ENCODE measurements at regions not wholly inside any gene's neighbourhood (a gene's known extent, or its start where the extent isn't known, plus 50 kb on each side); places are given as distances from the start of the nearest gene placed in this dataset.

DNA sequence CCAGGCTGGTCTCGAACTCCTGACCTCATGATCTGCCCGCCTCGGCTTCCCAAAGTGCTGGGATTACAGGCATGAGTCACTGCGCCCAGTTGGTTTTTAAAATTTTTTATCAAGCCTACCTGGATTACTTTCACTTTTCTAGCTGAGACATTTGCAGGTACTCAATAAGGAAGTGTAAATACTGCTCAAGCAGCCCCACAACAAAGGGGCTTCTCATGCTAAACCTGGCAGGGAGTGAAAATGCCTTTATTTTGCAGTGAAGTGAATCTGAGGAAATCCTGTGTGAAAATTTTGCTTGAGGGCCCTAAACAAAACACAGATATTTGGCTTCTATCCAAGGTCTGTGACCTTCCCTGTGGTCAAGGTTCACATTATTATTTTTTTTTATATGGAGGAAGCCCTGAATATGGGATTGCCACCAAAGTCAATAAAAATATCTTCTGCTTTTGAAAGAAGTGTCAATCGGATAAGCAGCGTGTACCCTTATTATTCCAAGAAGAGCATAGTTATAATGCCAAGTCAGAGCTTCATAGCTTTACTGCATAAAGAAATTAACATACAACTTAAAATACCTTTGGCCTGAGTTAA is 481.0 kb downstream of the SH2D1A start:
- DNase-seq, result no peak

DNA sequence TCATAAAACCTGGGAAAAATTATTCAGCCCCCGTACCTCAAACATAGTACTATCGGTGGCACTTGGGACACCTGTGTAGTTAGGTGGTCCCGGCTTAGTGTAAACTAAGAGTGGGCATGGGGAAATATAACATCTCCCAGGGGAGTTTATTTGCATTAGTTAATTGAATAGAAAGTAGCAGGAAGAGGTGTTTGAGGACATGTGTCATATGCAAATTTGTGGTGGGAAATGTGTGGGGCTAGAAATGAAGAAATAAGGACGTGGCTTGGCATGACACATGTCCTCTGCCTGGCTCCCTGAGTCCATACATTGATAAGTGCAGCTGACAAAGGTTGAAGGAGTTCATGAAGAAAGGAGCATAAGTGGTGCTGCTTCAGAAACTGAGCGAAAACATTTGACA is 483.6 kb downstream of the SH2D1A start:
- no peak for DNase-seq

DNA sequence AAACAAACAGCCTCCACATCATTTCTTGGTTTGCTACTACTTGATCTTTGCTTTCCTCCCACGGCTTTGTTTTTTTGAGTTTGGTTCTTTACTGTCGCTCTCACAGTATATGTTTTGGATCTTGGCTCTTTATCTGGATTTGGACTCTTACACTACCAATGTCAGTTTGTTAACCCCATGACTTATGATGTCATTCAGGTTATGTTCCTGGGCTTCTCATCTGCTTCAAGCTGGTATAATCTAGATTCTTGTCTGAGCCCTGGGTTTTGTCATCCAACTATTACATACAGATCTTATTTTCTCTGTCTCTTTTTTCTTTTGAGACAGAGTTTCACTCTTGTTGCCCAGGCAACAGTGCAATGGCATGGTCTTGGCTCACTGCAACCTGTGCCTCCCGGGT is 482.9 kb upstream of the TEX13C start:
- no peak for DNase-seq

DNA sequence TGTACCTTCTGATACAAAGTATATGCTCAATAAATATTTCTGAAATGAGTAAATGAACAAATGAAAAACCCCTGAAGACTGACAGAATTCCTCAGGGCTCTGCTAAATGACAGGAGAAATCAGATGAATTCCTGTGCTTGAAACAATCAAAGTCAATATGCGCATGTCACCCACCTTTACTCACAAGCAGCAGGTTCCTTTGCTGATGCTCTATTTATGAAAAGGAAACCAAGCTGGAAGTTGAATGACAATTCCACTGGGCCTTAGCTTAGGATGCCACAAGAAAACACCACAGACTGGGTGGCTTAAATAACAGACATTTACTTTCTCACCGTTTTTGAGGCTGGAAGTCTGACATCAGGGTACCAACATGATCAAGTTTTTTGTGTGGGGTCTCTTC is 477.5 kb upstream of the TEX13C start:
- DNase-seq, result no peak

DNA sequence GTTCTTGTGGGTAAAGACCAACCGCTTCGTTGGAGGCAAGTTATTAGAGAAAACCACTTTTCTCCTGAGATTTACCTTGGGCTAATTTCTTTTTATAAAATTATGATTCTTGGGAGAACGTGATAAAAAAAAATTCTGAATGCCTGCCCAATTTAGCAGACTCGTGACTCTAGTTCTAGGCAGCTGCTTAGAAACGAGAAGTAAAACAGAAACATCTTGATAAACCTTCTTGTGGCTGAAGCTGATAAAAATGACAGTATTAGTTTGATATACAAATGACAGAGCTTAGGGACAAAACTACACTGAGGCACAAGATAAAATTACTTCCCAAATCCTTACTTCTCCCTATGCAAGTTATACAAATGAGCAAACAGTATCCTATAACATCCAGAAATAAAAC is 458.9 kb upstream of the TEX13C start:
- no peak for DNase-seq

DNA sequence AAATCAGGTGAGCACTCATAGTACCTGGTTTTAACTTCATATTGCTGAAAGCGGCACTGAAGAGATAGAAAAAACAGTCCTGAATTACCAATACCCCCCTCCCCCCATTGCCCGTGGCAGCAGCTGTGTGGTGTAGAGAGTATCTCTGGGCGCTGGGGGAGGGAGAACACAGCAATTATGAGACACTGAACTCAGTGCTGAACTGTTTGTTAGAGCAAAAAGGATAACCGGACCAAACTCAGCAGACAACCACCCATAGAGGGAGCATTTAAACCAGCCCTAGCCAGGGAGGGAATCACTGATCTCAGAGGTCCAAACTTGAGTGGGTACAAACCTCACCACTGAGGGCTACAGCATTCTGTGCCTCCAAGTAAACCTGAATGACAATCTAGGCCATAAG is 457.4 kb upstream of the TEX13C start:
- no peak for DNase-seq

DNA sequence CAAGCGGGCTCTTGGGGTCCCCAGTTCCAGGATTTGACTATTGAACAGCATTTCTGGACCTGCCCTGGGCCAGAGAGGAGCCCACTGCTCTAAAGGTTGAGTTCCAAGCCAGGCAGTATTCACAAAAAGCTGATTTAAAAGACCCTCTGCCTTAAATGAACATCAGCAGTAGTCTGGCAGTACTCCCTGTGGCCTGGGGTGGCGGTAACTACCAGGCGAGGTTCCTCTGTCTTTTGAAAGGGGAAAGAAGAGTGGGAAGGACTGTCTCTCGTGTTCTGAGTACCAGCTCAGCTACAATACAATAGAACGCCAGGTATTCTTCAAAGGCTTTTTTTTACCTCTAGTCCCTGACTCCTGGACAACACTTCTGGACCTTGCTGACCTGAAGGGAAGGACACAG is 456.4 kb upstream of the TEX13C start:
- no peak for DNase-seq

DNA sequence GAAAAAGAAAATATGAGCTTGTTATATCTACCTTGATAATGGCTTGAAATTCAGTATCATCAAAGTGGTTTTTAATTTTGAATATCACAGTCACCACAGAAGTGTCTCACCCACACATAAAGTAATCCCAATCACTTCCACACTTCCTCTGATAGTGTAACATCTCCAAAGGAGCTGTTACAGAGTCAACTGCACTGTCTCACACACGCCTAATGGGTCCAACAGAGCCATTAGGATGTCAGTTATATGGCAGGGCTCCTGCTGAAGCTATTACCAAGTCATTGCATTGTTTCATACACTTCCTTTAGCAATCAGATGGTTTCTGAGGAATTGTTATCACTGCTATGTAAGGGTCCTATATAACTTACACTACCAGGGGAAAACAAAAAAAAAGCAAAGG is 432.1 kb upstream of the TEX13C start:
- no peak for DNase-seq

DNA sequence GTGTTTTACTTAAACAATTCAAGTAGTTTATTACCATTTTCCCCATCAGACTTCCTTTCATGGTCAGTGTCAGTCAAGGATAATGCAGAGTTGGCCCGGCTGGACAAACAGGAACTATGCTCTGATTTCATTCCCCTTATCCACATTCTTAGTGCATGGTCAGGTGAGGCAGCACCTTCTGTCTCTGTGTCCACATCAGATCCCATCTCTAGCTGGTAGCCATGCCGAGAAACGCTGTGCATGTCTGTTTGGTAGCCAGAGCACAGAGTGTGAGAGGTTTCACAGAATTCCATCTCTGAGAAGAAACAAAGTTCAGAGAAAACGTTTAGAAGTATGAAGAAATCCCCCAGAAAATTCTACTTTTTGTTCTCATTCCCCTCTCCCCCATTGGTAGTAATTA is 423.7 kb upstream of the TEX13C start:
- DNase-seq, result no peak

DNA sequence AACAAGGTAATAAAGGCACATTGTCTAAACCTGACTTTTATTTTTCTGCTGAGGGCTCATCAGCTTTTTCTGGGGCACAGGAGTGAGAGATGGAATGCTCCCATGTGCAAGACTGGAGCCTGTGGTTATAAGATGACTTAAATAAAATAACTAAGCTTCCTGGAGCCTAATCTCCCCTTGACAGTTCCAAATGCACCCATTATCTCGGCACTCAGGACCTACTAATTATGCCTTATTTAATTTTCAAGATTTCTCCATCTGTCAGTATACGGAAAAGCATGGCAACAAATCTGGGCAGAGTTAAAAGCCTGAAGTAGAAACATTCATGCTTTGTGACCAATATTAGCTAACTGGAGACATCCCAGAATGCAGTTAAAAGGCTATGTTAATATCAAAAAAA is 416.7 kb upstream of the TEX13C start:
- DNase-seq, result no peak

DNA sequence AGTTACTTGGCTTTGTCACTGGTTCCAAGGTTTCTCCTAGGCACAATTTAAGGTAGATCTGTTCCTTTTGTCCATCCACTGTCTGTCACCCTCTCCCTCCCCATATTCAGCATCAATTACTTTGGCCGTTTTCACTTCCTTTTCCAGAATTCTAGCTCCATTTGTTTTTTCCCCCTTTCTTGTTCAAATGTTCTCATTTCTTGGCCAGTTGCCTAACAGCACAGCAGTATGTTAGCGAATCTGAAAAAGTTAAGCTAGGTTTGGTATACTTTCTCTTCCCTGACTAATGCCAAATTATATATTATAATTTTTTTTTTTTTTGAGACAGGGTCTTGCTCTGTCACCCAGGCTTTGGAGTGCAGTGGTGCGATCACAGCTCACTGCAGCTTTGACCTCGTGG is 409.1 kb upstream of the TEX13C start:
- DNase-seq, result no peak

DNA sequence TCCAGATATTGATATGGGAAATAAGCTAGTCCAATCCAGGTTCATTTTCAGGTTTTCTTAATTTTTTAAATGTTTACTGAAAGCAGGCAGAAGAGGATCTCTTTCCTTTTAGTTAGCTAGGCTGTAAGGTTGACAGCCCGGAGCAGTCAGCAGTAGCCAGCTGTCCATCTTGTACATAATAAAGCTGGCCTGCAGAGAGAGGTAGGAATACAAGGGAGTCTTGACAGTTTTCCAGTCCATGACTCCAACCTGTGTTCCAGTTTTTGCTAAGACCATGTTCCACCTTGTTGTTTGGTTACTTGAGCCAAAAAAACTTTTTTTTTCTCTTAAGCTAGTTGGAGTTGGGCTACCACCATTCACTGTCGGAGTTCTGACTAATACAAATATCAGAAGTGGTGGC is 402.7 kb upstream of the TEX13C start:
- no peak for DNase-seq

DNA sequence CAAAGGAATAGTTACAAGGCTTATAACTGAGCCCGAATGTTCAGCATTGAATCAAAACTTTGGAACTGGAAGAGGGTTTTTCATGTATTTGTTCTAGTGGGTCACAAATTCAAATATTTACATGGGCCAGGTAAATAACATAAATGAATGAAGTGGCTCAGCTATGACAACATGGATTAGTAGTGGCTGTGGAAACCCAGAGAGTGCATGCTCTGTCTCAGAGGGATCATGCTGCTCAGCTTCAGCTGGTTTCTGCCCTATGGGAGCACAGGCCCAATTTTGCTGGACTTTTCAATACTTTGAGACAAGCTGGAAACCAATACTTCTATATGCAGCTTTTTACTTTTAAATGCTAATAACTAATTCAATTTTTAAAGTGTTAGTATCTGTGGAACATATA is 394.0 kb upstream of the TEX13C start:
- DNase-seq, result no peak

DNA sequence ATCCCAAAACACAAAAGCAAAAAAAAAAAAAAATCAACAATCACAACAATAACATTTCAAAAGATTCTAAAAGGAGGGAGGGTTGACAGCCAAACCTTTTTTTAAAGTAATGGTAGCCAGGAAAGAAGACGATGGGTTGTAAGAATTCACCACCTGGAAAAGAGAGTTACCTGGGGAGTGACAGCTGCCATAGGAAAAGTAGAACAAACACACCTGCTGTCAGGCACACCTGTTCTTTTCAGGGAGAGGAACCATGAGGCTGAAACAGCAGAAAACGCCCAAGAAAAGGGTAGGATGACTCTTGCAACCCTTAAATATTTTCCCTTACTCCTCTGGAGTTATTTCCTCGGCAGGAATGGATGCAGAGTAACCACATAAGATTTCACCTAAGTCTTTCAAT is 388.4 kb upstream of the TEX13C start:
- DNase-seq, result no peak

DNA sequence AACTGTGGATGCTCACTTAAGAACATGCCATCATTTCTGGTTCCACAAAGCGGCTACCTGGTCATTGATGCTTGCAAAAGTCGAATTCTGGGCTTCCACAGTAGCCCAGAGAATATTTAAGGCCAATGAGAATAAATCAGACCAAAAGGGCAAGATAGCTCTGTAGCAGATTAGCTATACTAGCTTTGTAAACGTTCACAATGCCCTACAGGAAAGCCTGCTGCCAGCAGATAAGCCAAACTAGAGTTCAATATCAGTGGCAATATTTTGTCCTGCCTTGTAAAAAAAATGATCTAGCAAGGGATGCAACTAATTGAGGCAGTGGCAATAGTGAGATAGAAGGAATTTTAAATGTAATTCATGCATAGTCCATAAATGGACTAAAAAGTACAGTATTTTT is 387.7 kb upstream of the TEX13C start:
- DNase-seq, result no peak

DNA sequence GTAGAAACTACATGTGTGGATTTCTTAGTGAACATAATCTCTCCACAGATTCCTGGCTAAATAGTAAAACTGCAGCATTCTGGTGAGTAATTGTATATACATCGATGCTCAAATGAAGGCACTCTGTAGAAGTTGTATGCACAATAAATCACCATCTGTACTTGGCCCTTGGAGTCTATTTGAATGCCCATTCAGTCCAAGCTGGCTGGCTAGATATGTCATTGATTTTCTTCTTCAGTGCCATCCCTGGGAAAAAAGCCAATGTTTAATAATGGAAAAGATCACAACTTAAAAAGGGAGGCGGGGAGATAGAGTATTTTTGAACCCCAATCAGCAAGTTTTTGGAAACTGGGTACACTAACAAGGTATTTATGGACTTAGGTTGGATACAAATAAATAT is 381.0 kb upstream of the TEX13C start:
- DNase-seq, result no peak

DNA sequence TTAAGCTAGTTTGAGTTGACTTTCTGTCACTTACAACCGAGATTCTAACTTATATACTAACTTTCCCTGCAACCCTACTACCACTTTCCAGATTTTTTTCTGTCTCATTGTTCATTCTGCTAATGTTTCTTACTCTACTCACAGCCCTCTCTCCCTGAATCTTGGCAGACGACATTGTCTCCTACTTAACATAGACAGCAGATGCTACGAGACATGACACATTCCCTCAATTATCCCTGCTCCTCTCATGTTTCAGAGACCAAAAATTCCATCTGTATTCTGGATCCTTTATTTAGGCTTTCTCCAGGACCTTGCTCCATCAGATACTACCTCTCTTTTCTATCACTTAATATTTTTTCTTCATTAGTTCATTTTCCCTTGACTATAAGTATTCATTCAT is 379.1 kb upstream of the TEX13C start:
- DNase-seq, result no peak

DNA sequence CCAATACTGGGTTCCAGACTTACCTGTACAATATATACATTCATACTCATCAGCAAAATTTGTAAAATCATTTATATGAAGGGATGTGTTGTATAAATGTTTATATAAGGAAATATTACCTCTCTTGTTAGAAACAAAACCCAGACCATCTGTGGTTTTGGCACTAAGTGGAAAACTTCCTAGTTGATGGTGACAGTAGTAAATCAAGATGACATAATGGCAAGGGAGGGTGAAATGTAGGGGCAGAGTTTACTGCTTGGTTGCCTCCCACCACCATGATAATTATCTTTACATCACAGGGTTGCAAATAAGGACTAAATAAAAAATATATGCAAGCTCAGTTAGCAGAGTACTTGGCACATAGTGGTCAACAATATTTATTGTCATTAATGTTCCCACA is 365.3 kb upstream of the TEX13C start:
- no peak for DNase-seq

DNA sequence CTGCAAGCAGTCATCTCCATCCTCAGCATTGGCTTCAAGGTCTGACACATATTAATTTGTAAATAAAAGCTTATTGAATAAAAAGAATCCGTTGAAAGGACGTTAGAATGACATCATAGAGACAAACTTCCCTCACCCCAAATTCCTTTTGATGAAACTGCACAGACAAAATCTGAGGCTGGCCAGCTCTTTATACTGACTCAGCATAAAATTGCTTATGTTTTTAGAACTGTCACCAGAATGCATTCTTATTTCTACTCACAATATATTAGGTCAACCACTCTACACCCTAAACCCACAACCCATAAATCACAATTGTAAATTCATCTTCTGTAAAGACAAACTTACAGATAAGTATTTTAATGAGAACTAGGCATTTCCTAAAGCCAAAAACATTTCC is 359.2 kb upstream of the TEX13C start:
- no peak for DNase-seq

DNA sequence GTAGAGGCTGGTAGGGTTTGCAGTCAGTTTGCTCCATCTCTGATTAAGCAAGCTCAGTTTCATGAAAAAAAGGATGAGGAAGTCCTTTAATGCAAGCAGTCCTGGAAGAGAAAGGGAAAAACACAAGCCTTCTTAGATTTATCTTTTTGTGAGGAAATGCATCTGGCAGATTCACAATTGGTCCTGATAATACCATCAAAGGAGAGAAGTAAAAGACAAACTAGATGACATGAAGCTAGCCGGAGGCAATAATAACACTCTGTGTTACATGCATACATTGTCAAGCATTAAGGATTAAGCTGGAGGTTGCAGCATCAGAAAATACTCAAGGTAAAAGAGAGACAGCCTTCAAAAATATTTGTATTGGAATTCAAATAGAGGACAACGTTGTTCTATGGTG is 356.0 kb upstream of the TEX13C start, which contains the start of gene TENM1:
Gene TENM1, minus strand, starts transcription at position 101 of the 400 bp plus-strand sequence.
- DNase-seq, result no peak

DNA sequence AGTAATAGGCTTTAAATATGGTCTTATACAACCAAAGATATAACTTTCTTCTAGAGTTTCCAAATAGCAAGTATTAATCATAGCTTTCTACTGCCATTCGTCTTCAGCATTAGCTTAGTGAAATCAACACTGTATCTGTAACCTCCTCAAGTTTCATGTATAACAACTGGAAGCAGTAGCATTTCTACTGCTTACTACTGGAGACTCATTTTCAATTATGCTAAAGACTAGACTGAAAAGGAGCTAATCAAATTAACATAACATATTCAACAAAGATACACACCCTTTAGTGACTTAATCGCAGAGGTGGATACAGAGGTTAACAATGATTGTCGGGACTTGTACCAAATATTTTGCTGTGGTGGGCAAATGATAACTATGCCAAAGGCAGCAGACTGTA is 344.2 kb upstream of the TEX13C start:
- DNase-seq, result no peak

DNA sequence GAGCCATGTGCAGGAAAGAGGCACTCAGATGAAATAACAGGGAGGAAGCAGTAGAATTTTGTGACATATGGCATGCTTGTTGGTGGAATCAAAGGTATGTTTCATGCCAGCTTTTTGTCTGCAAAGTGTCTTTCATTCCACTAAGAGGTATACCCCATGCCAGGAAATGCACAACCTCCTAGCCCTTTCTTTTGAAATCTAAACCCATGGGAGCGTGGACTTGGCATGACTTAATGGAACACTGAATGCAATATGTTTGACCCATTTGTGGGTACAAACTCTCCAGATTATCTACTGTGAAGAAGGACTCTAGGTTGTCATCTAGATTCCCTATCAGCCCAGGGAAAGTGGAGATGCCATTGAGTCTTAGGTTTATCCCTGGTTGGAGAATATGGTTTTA is 338.3 kb upstream of the TEX13C start:
- DNase-seq, result no peak

DNA sequence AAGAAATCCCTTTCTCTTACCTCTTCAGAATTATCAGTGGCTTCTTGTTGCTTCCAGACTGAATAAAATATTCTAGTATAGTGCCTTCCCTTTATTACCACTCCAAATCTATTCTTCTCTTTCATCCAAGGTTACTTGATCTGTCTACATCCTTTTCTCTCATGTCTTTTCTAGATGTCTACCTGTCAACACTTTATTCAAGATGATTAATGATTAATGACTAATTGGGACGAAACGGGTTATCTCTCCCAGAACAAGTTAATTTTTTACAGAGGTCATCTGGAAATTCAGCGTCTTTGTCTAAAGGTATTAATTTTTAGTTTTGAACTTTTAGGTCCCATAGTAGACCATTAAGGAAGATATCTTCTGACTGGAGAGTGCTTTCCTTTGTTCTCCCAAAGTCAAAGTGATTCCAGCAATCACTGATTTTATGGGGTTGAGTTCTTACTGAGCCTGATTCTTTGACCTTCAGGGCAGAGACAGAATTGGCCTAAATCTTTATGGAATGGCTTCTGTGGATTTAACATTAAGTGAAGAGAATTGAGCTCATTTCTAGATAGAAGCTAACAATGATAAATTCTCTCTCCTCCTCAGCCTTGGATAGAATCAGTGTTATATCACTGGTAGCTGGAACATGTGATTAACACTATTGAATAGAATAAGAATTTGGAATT is 335.4 kb upstream of the TEX13C start:
- DNase-seq, result no peak

DNA sequence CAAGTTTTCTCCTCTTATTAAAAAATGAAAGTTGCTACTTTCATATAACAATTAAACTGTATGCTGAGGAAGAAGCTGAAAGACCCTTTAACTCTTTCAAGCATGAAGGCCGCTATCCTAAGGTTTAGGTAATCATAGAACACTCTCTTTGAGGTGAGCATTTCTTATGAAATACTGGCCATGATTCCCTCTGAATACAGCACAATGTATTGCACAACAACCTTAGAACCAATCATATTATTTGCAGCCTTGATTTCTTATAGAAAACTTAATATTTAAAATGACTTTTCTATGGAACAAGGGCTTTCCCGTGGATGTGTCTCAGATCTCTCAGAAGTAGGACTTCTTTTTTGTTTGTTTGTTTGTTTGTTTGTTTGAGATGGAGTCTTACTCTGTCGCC is 333.4 kb upstream of the TEX13C start:
- DNase-seq, result no peak

All from amygdala (tissue), 56 donors.